GM12872 (cell line): ENCODE measurements at regions not wholly inside any gene's neighbourhood (a gene's known extent, or its start where the extent isn't known, plus 50 kb on each side); places are given as distances from the start of the nearest gene placed in this dataset.

Experiments used
- TF ChIP-seq, protein P1 (sequence below): IDR thresholded peaks from 3 replicates; pipeline ENCODE4 v1.5.1; 2011; ENCODE audit warnings: low read depth, mild to moderate bottlenecking, low read length, moderate library complexity; ENCODE audit not compliant: insufficient read depth

DNA sequence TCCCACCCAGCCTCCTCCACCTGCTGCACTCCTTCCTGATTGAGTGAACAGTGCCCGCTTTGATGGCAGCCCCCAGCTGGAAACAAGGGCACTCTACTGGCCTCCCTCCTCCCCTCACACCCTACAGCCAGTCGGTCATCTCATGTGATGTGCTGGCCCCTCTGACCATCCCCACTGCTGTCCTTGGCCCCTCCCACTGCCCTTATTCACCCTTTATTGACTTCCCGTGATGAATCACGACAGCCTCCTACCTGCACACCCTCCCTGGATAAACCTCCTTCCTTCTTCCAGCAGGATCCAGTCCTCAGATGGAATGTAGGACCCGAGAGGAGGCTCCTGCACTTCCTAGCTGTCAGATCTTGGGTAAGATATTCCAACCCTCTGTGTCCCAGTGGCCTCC is 186.5 kb upstream of the SH3BP4 start:
- TF ChIP-seq, protein P1, sequence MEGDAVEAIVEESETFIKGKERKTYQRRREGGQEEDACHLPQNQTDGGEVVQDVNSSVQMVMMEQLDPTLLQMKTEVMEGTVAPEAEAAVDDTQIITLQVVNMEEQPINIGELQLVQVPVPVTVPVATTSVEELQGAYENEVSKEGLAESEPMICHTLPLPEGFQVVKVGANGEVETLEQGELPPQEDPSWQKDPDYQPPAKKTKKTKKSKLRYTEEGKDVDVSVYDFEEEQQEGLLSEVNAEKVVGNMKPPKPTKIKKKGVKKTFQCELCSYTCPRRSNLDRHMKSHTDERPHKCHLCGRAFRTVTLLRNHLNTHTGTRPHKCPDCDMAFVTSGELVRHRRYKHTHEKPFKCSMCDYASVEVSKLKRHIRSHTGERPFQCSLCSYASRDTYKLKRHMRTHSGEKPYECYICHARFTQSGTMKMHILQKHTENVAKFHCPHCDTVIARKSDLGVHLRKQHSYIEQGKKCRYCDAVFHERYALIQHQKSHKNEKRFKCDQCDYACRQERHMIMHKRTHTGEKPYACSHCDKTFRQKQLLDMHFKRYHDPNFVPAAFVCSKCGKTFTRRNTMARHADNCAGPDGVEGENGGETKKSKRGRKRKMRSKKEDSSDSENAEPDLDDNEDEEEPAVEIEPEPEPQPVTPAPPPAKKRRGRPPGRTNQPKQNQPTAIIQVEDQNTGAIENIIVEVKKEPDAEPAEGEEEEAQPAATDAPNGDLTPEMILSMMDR, result no peak

DNA sequence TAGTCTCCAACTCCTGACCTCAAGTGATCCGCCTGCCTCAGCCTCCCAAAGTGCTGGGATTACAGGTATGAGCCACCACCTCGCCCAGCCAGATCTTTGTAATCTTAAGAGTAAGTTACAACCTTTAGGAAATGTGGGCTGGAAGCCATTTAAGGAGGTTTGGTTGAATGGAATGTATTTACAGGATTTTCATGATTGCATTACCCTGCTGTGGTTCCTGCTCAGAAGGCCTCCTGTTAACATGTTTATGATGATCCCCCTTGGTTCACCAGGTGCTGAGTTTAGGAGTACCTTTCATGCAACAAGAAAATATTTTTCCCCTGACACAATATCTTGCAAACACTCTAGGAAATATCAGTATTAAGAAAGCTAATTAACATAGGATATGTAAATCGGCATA is 187.4 kb upstream of the SH3BP4 start:
- TF ChIP-seq, protein P1, result no peak

DNA sequence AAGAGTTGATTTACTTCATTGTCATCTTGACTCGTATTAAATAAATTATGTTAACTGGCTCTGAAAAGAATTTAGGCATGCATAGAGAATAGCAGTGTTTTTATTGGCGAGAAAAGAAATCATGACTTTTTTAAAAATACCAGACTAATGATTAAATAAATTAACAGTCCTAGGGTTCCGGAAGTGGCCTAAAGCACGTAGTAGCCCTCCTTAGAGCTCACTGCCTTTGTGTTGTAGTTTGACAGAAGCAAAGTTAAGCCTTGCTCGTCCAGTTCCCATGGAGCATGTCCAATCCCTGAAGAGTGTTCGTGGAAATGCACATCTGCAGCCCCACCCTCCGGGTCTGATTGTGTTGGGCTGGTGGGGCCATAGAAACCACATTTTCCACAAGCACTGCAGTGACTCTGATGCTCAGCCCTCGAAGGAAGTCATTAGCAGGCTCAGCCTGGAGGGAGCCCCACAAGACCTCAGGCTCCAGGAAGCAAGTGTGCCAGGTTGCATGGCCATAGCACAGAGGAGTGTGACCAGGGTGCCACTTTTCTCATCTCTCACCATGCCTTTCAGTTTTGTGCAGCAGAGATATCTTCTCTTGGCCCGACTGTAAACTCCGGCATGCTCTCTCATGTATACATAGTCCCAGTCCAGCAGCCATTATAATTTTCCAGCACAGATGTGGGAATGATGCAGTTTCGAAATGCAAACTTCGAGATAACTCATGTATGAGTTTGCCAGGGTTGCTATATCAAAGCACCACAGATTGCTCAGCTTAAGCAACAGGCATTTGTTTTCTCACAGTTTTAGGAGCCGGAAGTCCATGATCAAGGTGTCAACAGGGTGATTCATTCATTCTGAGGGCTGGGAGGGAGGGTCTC is 188.6 kb upstream of the SH3BP4 start:
- TF ChIP-seq, protein P1, result no peak

DNA sequence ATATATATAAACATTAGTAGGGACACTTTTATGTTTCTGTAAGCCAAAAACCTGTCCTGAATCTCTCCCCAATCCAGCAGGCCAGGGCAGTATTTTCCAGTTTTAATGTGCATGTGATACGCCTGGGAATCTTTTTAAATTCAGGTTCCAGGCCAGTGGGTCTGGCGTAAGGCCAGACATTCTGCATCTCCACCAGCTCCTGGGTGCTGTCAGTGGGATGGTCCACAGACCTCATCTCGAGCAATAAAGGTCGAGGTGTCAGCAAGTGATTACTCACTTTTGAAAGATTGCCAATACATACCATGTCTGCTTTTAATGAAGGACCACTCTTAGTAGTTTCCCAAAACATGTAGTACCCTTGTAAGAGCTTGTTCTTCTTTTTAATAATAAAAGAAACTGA is 189.9 kb upstream of the SH3BP4 start:
- TF ChIP-seq, protein P1, result no peak

DNA sequence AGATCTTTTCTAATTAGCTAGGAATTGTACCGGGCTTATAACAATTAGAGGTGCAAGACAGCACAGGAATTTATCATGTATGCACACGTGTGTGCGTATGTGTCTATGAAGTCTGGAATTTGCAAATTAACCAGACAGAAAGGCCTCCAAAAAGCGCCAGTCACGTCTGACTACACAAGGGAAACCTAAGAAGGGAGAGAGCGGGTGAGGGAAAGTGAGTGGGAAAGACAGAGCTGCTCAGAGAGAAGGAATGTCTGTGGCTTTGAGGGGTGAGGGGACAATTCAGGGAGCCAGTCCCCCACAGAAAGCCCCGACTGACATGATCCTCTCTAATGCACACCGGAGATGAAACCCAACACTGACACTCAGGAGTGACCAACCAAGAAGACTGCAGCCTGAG is 197.7 kb upstream of the SH3BP4 start:
- TF ChIP-seq, protein P1, result no peak

DNA sequence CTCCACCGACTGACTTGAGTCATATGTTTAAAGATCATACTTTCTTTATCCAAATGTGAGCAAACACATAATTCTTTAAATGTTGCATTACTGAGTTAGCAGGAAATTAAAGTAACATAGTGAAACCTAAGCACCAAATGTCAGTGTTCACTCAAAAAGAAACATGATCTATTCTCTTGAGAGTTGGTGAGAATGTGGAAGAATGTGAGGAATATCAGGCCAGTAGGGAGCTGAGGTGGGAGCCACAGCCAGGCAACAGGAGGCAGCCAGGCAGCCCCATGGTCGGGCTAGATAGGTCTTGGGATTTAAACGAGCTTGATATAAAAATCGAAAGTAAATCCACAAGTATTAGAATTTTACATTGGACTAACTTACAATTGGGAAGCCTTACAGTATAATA is 198.1 kb upstream of the SH3BP4 start:
- TF ChIP-seq, protein P1, result no peak

DNA sequence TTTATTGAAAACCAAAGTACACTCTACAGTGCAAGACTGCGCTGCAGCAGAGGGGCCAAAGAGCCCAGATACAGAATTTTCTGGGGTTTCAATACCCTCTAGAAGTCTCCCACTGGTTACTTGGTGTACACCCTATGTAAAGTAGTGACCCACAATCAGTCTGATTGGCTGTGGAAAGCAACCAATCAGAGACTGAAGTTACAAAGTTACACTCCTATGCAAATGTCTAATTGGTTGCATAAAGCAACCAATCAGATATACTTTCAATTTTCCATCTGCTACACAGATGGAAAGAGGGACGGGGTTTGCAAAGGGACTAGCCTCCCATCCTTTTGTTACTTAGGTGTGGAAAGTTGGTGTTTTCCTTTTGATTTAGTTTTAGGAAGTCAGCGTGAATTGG is 198.9 kb upstream of the SH3BP4 start:
- TF ChIP-seq, protein P1, result no peak
